ENCODE measurements at regions not wholly inside any gene's neighbourhood (a gene's known extent, or its start where the extent isn't known, plus 50 kb on each side); places are given as distances from the start of the nearest gene placed in this dataset.

DNA sequence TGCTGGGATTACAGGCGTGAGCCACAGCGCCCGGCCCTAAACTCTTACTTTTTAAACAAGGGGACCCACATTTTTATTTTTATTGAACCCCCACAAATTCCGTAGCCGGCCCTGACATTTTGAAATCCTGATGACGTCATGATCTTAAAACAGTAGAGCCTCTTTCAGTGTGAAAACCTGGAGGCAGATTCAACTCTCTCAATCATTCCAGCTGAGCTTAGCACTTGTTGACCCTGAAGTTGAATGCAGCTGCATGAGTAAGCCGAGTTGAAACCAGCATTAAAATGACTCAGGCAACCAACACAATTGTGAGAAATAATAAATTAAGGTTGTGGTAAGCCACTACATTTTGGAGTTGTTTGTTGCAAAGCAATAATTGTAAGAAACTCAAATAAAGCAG is 93.9 kb upstream of the ADGRL4 start:
- Histone ChIP-seq H2BK15ac (ENCODE audit: low read length) (no peak overlapping the region), H3K79me2 (ENCODE audit: control insufficient read depth in 1 of 2, insufficient read depth in 2 of 2, low read length in 2 of 2) (no peaks in the 10 kb centered on the region), H3K23ac (ENCODE audit: insufficient read length) (no peak overlapping the region), H3K4me1 (replicated peaks in 1 of 4; ENCODE audit: control insufficient read depth in 3 of 4, insufficient read depth in 4 of 4, low read length in 3 of 4) (no peaks in the 10 kb centered on the region), H3K27me3 (replicated peaks in 1 of 4; ENCODE audit: control insufficient read depth in 3 of 4, extremely low read depth in 1 of 4, insufficient read depth in 3 of 4, low read length in 3 of 4) (no peaks in the 10 kb centered on the region), H3K36me3 (ENCODE audit: control insufficient read depth in 2 of 4, insufficient read depth in 4 of 4, low read length in 3 of 4) (no peaks in the 10 kb centered on the region), H3K27ac (ENCODE audit: low read depth, low read length) (no peak overlapping the region), H3K9me3 (ENCODE audit: insufficient read depth in 2 of 2, low read depth in 1 of 2, low read length in 1 of 2) (no peaks in the 10 kb centered on the region), H3K9ac (replicated peaks in 1 of 4; ENCODE audit: extremely low read depth in 1 of 4, low read depth in 3 of 4, low read length in 3 of 4) (no peak overlapping the region), H3K4ac (replicated peaks; ENCODE audit: insufficient read length, low read depth, low read length) (no peak overlapping the region), H3K18ac (ENCODE audit: extremely low read depth, low read length) (no peak overlapping the region), H3K23me2 (ENCODE audit: low read depth, low read length) (no peaks in the 10 kb centered on the region), H2AFZ (ENCODE audit: low read length) (0 out of 2 replicates have a peak overlapping the region, but pooled peaks have one; percentile 16), H2AK5ac (ENCODE audit: low read depth, low read length) (no peak overlapping the region), H2BK20ac (ENCODE audit: low read length) (no peak overlapping the region), H4K91ac (replicated peaks; ENCODE audit: insufficient read length, low read length) (no peak overlapping the region), H4K20me1 (replicated peaks in 1 of 2; ENCODE audit: control insufficient read depth in 1 of 2, insufficient read depth in 2 of 2, low read length in 2 of 2) (no peaks in the 10 kb centered on the region), H3K14ac (ENCODE audit: insufficient read length) (no peak overlapping the region), H2BK12ac (ENCODE audit: low read depth, low read length) (no peak overlapping the region), H3K79me1 (ENCODE audit: low read depth, low read length) (no peaks in the 10 kb centered on the region), H4K5ac (ENCODE audit: insufficient read length, low read depth, low read length) (no peak overlapping the region), H3K4me3 (ENCODE audit: extremely low read depth in 1 of 4, insufficient read depth in 2 of 4, low read depth in 3 of 4, low read length in 4 of 4) (no peak overlapping the region), H4K8ac (ENCODE audit: extremely low read depth, insufficient read depth, low read length) (no peak overlapping the region), H2BK120ac (replicated peaks; ENCODE audit: low read depth, low read length) (no peak overlapping the region), H2BK5ac (ENCODE audit: low read depth, low read length) (no peak overlapping the region), H3K4me2 (ENCODE audit: insufficient read depth in 1 of 2, low read depth in 2 of 2, low read length in 2 of 2) (no peak overlapping the region), H3K56ac (replicated peaks; ENCODE audit: insufficient read length, low read depth, low read length) (no peak overlapping the region)
- WGBS, 2 experiments (ENCODE audit: extremely low coverage in 1 of 2, insufficient coverage in 1 of 2, insufficient read length in 1 of 2, insufficient replicate concordance in 2 of 2, low coverage in 1 of 2, low lambda C conversion rate in 2 of 2, missing lambda C conversion rate in 1 of 2) = 84% methylated on average over 7 of the region's 7 CpGs; no CpG with 5 or more reads in 1 of the 2 experiments
- FAIRE-seq = no peak
- POLR2A ChIA-PET (ENCODE audit: partially characterized antibody) = no interaction called here
- no peak for DNase-seq (ENCODE audit: low read depth in 1 of 2, low spot score in 2 of 2)
- CTCF ChIA-PET (ENCODE audit: partially characterized antibody) = interaction anchor here (0.6 kb wide), 1 partner anchor 8 kb away, joined by 4 read pairs; no protein-coding TSS in a partner anchor
- TF ChIP-seq CREB1 (IDR thresholded peaks at IDR 0.05) = no peak
- TF ChIP-seq PHF8 (conservative IDR thresholded peaks at IDR 0.05; ENCODE audit: low read depth, low read length) = no peak
- TF ChIP-seq EZH2 (IDR thresholded peaks at IDR 0.05; ENCODE audit: low read depth, low read length, severe bottlenecking) = no peak
- no peak for TF ChIP-seq SP2 (IDR thresholded peaks at IDR 0.05; ENCODE audit: low read length)
- TF ChIP-seq KDM5A (IDR thresholded peaks at IDR 0.05; ENCODE audit: low read length) = no peak
- no peak for TF ChIP-seq BRCA1 (IDR thresholded peaks at IDR 0.05; ENCODE audit: low read depth, low read length)
- TF ChIP-seq SP1 (IDR thresholded peaks at IDR 0.05; ENCODE audit: low read depth, low read length) = no peak
- no peak for TF ChIP-seq FOSL1 (IDR thresholded peaks at IDR 0.05; ENCODE audit: insufficient read depth, low read depth, low read length)
- no peak for TF ChIP-seq EGR1 (IDR thresholded peaks at IDR 0.05; ENCODE audit: borderline replicate concordance, low read depth, low read length)
- no peak for TF ChIP-seq RNF2 (IDR thresholded peaks at IDR 0.05; ENCODE audit: borderline replicate concordance, low read depth, low read length, missing control alignments, poor library complexity, severe bottlenecking)
- no peak for TF ChIP-seq POLR2AphosphoS5 (IDR thresholded peaks at IDR 0.05; ENCODE audit: low read depth, low read length)
- TF ChIP-seq SIX5 (IDR thresholded peaks at IDR 0.05; ENCODE audit: low read depth, low read length) = no peak
- TF ChIP-seq KDM4A (IDR thresholded peaks at IDR 0.05; ENCODE audit: low read depth, low read length, severe bottlenecking) = no peak

Measured in H1 (cell line).